Panc1 (cell line): ENCODE measurements at regions not wholly inside any gene's neighbourhood (a gene's known extent, or its start where the extent isn't known, plus 50 kb on each side); places are given as distances from the start of the nearest gene placed in this dataset.

Experiments
- ATAC-seq: fragments of 200-7000 bp; cut with Tn5 transposase; 2 replicates; pipeline ENCODE4 v1.9.1; 2020; ENCODE audit warnings: mild to moderate bottlenecking, moderate library complexity
- BruUV-seq: library from RNA; stranded (reverse); fragments of 400-500 nt; replicated peaks from 2 replicates; lab custom pipeline; 2021; lab: Mats Ljungman, UMichigan
- CTCF ChIA-PET: fragments of 300-600 bp; sonication (Branson Sonifier 250); formaldehyde crosslinking; loops from one replicate; lab custom pipeline; 2022; ENCODE audit warnings: antibody characterized with exemption; lab: Charles Lee
- POLR2A ChIA-PET: fragments of 300-600 bp; sonication (Branson Sonifier 250); formaldehyde crosslinking; loops from one replicate; lab custom pipeline; 2022; ENCODE audit warnings: antibody characterized with exemption; lab: Charles Lee
- DNase-seq: peaks from one replicate; pipeline ENCODE4 v3.0.0-alpha.2; 2010; ENCODE audit warnings: low read depth, low spot score
- H3K27ac ChIP-seq: 2 replicates; pipeline ENCODE4 v1.5.1; 2011; ENCODE audit warnings: mild to moderate bottlenecking, low read length, inconsistent platforms
- H3K27me3 ChIP-seq: fragments of 200-500 bp; sonication (Bioruptor generic); 2 replicates; pipeline ENCODE4 v1.6.0; 2014; ENCODE audit warnings: low read length, inconsistent platforms; ENCODE audit not compliant: control insufficient read depth, insufficient read depth
- H3K36me3 ChIP-seq: fragments of 200-500 bp; sonication (Bioruptor generic); 2 replicates; pipeline ENCODE4 v1.5.1; 2014; ENCODE audit warnings: inconsistent platforms, mild to moderate bottlenecking, low read length, moderate library complexity; ENCODE audit not compliant: control insufficient read depth, insufficient read depth
- H3K4me1 ChIP-seq: 2 replicates; pipeline ENCODE4 v1.5.1; 2011; ENCODE audit warnings: inconsistent platforms, mild to moderate bottlenecking, low read length, moderate library complexity; ENCODE audit not compliant: control insufficient read depth, insufficient read depth
- H3K4me3 ChIP-seq, 2 experiments: 2 replicates each; pipeline ENCODE4 v1.5.1; 2011 to 2012; ENCODE audit warnings: low read depth in 2 of 2, low read length in 2 of 2, mild to moderate bottlenecking in 2 of 2, inconsistent platforms in 1 of 2, moderate library complexity in 1 of 2
- H3K9me3 ChIP-seq: fragments of 200-500 bp; sonication (Bioruptor generic); 2 replicates; pipeline ENCODE4 v1.5.1; 2014; ENCODE audit warnings: low read depth, mild to moderate bottlenecking, inconsistent platforms, low read length, moderate library complexity; ENCODE audit not compliant: control insufficient read depth, insufficient read depth
- CTCF ChIP-seq: fragments of 450-650 bp; IDR thresholded peaks from 2 replicates; pipeline ENCODE4 v1.5.1; 2017; ENCODE audit warnings: mild to moderate bottlenecking
- POLR2AphosphoS5 ChIP-seq: IDR thresholded peaks from 2 replicates; pipeline ENCODE4 v1.6.1; 2012; ENCODE audit warnings: mild to moderate bottlenecking, low read depth, low read length, moderate library complexity
- REST ChIP-seq, 2 experiments: IDR thresholded peaks; 2 replicates each; pipeline ENCODE4 v1.6.1; 2011 to 2012; ENCODE audit warnings: low read depth in 2 of 2, control low read depth in 1 of 2, low read length in 1 of 2, mild to moderate bottlenecking in 1 of 2, moderate library complexity in 1 of 2; ENCODE audit not compliant: insufficient read depth in 1 of 2
- SIN3A ChIP-seq: IDR thresholded peaks from 2 replicates; pipeline ENCODE4 v1.6.1; 2012; ENCODE audit warnings: low read depth, mild to moderate bottlenecking, low read length, moderate library complexity, borderline replicate concordance; ENCODE audit not compliant: insufficient read depth
- TCF7L2 ChIP-seq: IDR thresholded peaks from 2 replicates; pipeline ENCODE4 v1.6.1; 2011; ENCODE audit warnings: mild to moderate bottlenecking, low read depth, low read length, inconsistent platforms
- in situ Hi-C: cut with HindIII; loops from 2 replicates; pipeline ENCODE4 v1.10.0; 2016; ENCODE audit warnings: low sequenced_read_pairs, low pct_unique_long_range_greater_than_20kb
- intact Hi-C: fragments of 100-400 bp; cut with micrococcal nuclease; formaldehyde crosslinking; loops from one replicate; pipeline ENCODE4 v1.10.0; 2022; ENCODE audit not compliant: unreplicated experiment

GRCh38 chr2:34936089-34936488, 1337.0 kb upstream of the FAM98A start:
- no TSS peak for BruUV-seq
- intact Hi-C loops, result no loop called here
- in situ Hi-C loops, result no loop called here
- Histone ChIP-seq H3K27ac (no peak overlapping the region), H3K36me3 (no peaks in the 10 kb centered on the region), H3K4me3 (no peak overlapping the region), H3K4me1 (no peaks in the 10 kb centered on the region), H3K9me3 (no peaks in the 10 kb centered on the region), H3K27me3 (no peaks in the 10 kb centered on the region)
- ChIA-PET POLR2A (interaction anchor here (0.6 kb wide), 1 partner anchor 28 kb away, joined by 3 read pairs; no protein-coding TSS in a partner anchor), CTCF (no interaction called here)
- TF ChIP-seq POLR2AphosphoS5 (no peak), SIN3A (no peak), CTCF (no peak)
- ATAC-seq (0 out of 2 replicates have a peak, but pooled peaks have one; percentile 26), DNase-seq (no peak)

GRCh38 chr2:34912084-34912483, 1313.0 kb upstream of the FAM98A start:
- H3K9me3 ChIP-seq, result no peaks in the 10 kb centered on the region; the same call in 1 of the 2 replicates
- H3K4me1 ChIP-seq, result no peaks in the 10 kb centered on the region
- intact Hi-C loops, result no loop called here
- DNase-seq, result no peak
- ChIA-PET CTCF (no interaction called here), POLR2A (no interaction called here)
- in situ Hi-C loops, result no loop called here
- BruUV-seq, result no TSS peak
- no peaks in the 10 kb centered on the region for H3K27me3 ChIP-seq
- H3K4me3 ChIP-seq, result no peak overlapping the region
- TF ChIP-seq POLR2AphosphoS5 (no peak), TCF7L2 (no peak), REST (IDR thresholded peaks at IDR 0.05; ENCODE audit: insufficient read depth in 1 of 2, low read depth in 2 of 2, low read length in 1 of 2) (no peak), CTCF (no peak), SIN3A (no peak)
- no peak for ATAC-seq
- no peaks in the 10 kb centered on the region for H3K36me3 ChIP-seq
- H3K27ac ChIP-seq, result no peak overlapping the region
